HG02798 (cell line): ENCODE measurements at regions not wholly inside any gene's neighbourhood (a gene's known extent, or its start where the extent isn't known, plus 50 kb on each side); places are given as distances from the start of the nearest gene placed in this dataset.

ENCODE experiments used
- ATAC-seq: cut with Tn5 transposase; IDR thresholded peaks from one replicate; pipeline ENCODE4 v1.9.1; 2021; ENCODE audit warnings: mild to moderate bottlenecking; ENCODE audit not compliant: unreplicated experiment, poor library complexity

- ATAC-seq: no peak
Measured at GRCh38 chr6:15961635-15962448, 167.0 kb upstream of the MYLIP start.

DNA sequence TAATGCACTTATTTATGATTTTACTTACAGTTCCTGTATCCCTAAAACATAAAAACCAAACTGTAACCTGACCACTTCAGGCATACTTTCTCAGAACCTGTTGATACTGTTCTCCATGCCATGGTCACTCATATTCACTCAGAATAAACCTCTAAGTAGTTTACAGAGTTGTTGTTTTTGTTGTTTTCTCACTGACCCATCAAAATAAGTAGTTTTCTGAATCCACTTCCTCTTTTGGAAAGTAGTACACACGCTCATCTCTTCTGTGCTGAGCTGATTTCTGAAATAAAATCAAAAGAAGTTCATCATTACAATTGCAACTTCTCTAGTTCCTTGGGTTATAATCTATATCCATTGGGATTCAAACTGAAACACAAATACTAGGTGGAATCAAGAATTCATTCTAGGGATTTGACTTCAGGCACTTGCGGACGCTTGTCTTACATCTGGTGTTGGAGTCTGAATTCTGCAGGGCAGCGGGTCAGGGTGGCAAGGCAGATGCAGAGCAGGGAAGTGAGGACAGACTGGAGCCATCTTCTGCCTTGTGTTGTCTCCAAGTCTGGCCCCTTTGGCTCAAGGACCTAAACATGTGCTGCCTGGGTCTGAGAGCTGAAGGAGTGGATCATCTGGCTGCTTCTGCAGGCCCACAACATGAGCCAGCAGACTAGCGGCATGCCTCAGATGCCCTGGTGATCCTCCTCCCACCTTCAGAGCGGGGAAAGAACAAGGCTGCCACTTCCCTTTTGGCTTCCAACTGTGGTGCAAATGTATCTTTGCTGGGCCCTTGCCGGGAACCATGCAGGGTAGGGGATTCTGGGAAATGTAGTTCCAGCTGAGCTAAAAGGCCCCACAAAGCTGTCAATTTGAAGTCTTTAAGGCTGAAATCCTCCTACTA, 167.9 kb upstream of the MYLIP start:
- no peak for ATAC-seq

DNA sequence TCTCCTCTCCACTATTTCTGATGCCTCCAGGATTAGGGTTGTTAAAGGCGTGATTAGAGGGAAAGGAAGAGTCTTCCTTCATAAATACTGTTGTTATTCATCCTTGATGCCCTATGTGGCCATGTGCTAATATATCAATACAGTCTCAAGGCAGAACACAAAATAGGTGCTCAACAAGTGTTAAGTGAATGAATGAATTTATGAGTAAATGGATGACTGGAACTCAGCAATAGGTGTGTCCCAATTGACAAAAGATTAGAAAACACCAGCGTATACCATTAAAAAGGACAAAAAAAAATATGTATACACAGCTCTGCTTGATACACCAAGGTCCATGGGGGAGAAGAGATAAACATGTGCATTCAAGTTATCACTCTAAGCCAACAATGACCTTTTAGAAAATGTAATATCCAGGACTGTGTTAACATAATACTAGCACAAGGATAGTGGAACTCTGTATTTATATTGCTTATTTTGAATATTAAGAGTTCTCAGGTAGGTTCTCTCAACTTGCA, 171.2 kb upstream of the MYLIP start:
- ATAC-seq: no peak

- no peak for ATAC-seq
Measured at GRCh38 chr6:15956205-15957106, 172.4 kb upstream of the MYLIP start.

- no peak for ATAC-seq
Measured at GRCh38 chr6:15955484-15955883, 173.4 kb upstream of the MYLIP start.

DNA sequence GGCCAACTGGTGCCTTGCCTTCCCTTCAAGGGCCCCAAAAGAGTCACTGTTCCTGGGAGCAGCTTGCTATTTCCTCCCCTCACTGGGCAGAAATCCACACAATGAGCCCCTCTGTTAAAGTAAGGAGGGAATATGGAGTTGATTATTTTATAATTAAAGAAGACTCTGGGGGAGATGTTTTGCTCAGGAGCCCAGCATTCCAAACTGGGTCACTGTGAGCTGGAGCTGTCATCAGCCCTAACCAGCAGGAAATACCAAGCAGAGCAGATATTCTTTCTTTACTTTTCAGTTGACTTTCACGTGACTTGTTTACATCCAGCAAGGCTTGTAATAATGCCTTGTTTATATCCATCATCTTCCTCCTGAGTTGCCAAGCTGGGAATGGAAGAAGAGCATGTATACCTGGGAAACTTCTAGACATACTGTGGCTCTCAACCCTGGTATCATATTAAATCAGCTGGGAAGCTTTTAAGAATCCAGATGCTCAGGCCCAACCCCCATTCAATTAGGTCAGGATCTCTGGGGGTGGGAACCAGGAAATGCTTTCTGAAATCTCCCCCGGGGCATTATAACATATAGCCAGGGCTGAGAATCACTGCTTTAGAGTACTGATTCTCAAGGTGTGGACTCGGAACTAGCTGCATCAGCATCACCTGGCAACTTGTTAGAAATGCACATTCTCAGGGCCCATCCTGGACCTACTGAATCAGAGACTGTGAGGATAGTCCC, 175.6 kb upstream of the MYLIP start:
- ATAC-seq: no peak

DNA sequence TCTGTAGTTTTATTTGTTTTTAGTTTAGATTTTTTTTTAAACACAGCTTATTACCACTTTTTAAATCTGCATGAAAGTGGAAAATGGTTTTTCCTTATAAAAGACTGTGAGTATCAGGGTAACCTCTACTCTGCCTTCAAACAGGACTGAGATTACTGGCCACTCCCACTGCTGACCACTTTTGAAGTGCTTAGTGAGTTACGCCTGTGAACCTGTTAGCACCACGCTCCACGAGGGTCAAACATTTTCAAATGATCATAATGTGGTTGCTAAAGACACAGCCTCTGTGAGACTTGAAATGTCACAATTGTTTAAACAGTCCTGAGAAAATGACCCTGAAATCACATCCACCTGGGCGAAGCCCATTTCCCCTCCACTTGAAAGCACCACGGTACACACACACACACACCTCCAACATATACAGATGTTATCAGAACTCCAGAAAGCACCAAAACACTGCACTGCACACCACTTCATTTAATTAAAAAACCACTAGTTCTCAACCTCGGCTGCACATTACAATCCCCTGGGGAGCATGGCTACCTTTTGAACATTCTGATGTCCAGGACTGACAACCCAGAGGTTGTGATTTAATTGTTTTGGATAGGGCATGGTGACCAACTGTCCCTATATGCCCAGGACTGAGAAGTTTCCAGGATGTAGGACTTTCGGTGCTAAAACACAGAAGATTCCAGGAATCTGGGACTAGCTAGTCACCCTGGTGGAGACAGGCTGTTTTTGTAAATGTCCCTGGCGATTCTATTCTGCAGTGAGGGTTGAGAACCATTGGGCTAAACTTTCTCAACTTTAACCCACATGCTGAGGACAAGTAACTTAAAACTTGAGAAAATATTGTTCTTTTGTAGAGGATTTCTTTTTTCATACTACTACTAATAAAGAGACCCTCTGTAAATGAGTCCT, 176.4 kb upstream of the MYLIP start:
- no peak for ATAC-seq

GRCh38 chr6:15950962-15951569, 177.8 kb upstream of the MYLIP start:
- no peak for ATAC-seq

DNA sequence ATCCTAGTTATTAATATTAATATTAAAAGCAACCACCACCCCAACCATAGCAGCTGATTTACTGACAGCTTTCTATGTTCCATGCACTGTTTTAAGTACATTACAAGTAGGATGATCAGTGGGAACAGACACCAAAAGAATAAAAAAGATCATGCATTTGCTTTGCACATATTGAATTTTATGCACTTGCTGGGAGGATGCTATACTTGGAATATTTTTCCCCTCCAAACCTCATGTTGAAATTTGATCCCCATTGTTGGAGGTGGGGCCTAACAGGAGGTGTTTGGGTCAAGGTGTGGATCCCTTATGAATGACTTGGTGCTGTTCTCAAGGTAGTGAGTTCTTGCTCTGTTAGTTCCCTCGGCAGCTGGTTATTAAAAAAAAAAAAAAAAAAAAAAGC, 178.9 kb upstream of the MYLIP start:
- no peak for ATAC-seq

GRCh38 chr6:15948930-15949900, 179.7 kb upstream of the MYLIP start:
- no peak for ATAC-seq

DNA sequence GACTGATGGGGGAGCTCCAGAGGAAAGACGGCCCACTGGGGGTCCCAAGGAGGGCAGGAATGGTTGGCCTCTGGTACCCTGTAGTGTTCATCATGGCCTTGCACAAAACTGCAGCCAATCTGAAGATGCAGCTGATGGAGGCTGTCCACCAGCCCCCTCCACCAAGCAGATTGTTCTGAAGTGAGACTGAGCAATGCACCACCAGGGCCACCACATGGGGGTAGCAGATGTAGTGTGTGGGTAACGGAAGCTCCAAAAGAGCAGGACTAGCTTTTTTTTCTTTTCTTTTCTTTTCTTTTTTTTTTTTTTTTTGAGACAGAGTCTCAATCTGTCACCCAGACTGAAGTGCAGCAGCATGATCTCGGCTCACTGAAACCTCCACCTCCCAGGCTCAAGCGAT, 181.0 kb upstream of the MYLIP start:
- no peak for ATAC-seq

DNA sequence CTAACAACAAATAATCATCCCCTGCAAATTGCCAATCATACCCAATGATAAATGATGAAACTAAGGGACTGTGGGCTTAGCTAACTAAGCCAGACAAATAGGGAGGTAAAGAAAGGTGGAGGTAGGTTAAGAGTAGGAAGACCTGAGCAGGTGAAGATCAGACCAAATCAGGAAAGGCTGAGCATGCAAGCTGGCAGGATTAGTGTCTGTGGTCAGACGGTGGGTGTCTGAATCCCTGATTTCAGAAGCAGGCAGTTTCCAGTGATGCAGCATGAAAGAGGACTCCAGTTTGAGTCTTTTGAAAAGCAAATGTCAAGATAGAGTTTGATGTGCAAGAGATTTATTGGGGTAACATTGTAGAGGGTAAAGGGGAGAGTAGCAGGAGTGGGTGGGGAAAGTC, 181.4 kb upstream of the MYLIP start:
- ATAC-seq: no peak

DNA sequence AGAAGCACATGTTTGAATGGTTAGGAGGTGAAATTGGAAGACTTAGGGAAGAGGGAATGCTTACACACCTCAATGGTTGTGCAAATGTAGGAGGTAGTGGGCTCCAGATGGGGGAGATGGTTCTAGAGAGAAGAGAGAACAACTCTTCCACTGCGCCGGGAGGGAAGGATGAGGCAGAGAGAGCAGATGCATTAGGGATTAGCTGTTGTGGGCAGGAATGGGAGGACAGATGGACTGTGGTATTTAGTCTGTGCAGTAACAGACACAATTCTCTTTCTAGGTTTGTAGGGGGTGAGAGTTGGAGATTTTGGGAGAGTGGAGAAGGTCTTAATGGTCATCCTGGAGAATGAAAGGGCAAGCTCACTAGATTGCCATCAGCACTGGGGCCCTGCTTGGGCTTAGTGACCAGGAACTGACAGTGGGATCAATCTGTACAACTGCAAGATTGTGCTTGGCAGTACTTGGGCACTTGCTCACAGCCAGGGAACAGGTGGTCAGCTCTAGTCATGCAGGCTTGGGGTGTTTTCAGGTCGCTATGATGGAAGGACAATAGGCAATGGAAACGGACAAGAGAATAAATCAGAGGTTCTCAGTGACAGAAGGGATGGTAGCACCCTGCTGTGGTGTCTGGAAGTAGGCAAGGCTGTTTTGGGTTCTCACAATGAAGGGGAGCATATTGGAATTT, 182.0 kb upstream of the MYLIP start:
- ATAC-seq: no peak

GRCh38 chr6:15945593-15946159, 183.2 kb upstream of the MYLIP start:
- no peak for ATAC-seq

DNA sequence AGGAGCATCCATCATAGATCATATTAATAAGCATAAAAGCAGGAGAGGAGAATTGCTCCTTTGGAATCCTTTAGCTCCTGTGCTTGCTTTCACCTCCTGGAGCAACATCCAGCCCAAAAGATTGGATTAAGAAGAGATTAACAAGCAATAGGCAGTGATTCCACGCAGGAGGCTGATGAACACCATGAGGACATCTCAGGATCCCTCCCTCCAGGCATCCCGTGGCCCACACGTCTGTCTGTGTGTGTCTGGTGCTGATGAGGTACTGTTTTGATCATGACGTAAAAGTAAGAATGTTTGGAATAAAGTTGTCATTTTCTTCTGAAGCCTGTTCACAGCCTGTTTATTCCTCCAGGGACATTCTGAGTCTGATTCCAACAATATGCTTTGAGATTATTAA, 185.5 kb upstream of the MYLIP start:
- no peak for ATAC-seq

DNA sequence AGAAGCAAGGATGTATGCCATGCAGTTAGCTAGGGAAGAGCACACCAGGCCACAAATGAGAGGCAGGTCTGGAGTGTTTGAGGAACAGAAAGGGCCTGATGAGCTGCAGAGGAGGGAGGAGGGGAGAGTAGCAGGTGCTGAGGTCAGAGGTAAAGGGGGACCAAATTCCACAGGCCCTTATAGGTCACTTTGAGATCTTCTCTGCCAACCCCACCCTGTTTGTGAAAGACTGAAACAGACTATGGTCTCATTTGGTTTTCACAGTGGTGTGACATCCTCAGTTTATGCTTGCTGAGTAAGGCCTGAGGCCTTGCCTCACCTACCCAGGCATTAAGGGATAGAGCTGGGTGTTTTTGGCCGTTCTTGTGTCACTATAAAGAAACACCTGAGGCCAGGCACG, 187.7 kb upstream of the MYLIP start:
- ATAC-seq: peak; percentile 41
